ENCODE measurements at regions not wholly inside any gene's neighbourhood (a gene's known extent, or its start where the extent isn't known, plus 50 kb on each side); places are given as distances from the start of the nearest gene placed in this dataset.

DNA sequence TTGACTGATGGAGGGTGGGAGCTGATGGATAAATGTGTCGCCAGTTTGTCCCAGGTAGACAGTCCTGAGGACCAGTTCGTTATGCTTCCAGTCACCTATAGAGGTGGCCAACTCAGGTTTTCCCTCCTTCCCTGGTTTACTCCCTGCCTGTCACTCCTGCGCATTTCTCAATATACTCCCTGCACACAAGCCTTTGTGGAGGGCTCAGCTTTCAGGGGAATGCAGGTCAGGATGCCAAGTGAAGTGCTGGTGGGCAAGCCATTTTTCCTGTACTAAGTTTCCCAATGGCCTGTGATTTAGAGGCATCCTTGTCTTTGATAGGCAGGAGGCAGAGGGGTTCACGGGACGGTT, 473.5 kb upstream of the ZMIZ1 start:
- no peak overlapping the region for H3K4me3 ChIP-seq
- TF ChIP-seq, protein P1, sequence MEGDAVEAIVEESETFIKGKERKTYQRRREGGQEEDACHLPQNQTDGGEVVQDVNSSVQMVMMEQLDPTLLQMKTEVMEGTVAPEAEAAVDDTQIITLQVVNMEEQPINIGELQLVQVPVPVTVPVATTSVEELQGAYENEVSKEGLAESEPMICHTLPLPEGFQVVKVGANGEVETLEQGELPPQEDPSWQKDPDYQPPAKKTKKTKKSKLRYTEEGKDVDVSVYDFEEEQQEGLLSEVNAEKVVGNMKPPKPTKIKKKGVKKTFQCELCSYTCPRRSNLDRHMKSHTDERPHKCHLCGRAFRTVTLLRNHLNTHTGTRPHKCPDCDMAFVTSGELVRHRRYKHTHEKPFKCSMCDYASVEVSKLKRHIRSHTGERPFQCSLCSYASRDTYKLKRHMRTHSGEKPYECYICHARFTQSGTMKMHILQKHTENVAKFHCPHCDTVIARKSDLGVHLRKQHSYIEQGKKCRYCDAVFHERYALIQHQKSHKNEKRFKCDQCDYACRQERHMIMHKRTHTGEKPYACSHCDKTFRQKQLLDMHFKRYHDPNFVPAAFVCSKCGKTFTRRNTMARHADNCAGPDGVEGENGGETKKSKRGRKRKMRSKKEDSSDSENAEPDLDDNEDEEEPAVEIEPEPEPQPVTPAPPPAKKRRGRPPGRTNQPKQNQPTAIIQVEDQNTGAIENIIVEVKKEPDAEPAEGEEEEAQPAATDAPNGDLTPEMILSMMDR (IDR thresholded peaks at IDR 0.05), result no peak
- peak; percentile 40 for DNase-seq (ENCODE audit: low spot score)
- no peak overlapping the region for H3K27ac ChIP-seq

DNA sequence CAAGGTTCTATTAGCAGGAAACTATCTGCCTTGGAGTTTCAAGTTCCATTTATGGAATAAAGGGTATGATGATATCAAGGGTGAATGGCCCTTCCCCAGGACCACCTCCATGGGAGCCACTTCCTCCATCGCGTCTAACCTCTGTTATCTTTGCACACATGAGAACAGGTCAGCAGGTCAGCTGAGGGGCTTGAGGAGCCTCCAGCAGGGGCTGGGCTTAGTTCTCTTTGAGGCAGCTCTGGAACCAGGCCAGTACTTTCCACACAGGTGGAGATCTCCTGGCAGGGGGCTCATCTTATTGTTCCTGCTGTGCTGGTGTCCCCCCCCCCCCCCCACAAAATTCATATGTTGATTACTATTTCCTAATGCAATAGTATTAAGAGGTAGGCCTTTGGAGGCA, 472.2 kb upstream of the ZMIZ1 start:
- DNase-seq (ENCODE audit: low spot score), result peak; percentile 12
- H3K4me3 ChIP-seq, result no peak overlapping the region
- H3K27ac ChIP-seq, result no peak overlapping the region
- TF ChIP-seq, protein P1 (IDR thresholded peaks at IDR 0.05), result no peak

DNA sequence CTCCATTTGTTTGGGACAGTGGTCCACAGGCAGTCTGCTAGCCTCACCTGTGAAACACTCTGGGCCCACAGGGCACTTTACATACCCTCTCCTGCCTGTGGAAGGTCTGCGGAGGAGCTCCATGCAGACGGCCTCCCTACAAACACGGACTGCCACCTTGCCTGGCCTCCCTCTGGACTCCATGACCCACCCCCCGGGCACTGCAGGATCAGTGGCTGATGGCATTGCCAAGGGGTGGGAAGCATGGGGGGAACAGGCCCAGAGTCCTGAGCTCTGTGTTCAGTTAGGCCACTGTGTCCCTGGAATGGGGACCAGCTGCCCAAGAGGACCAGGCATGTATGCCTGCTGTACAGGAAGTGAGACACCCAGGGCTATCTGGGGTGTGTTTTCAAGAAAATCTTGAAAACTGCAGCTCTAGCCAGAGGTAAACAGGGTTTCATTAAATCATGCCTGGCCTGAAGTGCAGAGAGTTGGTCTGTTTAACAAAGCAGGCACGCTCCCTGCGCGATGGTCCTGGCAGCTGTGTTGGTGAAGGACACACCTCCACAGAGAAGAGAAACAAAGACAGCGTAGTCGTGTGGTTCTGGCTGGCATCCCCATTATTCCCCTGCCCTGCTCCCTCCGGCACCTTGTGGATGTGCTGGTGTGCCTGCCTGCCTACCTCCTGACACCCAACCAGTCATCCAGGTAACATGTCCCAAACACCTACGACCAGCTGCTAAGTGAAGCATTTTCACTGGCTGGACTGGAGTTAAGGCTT, 470.8 kb upstream of the ZMIZ1 start:
- H3K4me3 ChIP-seq, result no peak overlapping the region
- no peak overlapping the region for H3K27ac ChIP-seq
- peak; percentile 67 for DNase-seq (ENCODE audit: low spot score)
- TF ChIP-seq, protein P1 (IDR thresholded peaks at IDR 0.05), result no peak

DNA sequence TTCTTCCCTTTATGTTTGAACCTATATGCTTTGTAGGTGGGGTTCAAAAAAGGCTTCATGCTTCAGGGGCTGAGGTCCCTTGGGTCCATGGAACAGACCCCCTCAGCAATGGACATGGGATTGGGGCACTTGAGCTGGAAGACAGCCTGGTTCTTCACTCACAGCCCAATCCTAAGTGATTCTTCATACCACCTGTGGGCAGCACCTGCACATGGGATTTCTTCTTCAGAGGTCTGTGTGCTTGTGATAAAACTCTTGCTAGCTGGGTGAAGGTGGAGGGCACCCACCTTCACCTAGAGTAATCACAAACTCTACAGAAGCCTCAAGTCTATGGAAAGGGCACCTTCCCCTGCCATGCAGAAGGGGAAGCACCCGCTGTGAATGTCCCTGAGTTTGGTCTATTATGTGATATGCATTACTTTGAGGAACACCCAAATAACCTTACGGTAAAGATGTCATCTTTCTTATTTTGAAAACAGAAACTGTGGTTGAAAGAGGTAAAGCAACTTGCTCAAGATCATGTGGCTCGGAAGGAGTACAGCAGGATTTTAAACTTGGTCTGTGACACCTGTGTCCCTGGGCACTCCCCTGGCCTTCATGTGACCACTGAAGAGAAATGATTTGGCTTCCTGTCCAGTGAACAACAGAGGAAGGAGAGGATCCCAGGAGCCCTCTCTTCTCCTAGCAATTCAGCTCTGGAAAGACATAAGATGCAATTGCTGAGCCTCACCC, 469.5 kb upstream of the ZMIZ1 start:
- DNase-seq (ENCODE audit: low spot score), result peak; percentile 28
- H3K4me3 ChIP-seq, result no peak overlapping the region
- no peak overlapping the region for H3K27ac ChIP-seq
- TF ChIP-seq, protein P1 (IDR thresholded peaks at IDR 0.05), result no peak

DNA sequence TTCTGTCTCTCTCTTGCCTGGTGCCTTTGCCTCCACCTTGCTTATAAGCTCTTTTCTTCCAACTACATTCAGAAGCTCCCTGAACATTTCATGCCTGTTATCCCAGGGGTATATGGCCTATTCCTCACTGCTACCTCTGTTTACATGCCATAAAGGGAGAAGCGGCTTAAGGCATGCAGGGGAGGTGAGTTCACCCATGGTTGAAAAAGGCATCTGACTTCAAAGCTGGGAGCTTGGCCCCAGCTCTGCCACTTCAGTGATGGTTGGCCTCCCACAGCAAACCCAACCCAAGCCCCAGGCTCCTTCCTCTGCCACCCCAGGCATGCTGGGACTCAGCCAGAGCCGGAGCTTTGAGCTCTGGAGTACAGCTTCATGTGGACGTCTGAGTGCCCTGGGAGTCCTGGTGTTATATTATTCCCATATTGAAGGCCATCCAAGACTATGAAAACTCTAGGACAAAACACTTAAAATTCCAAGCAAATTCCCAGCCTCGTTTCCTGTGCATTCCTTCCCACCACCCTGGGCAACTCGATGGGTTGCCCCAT, 468.6 kb upstream of the ZMIZ1 start:
- peak; percentile 53 for DNase-seq (ENCODE audit: low spot score)
- TF ChIP-seq, protein P1 (IDR thresholded peaks at IDR 0.05), result no peak
- Histone ChIP-seq H3K27ac (no peak overlapping the region), H3K4me3 (no peak overlapping the region)

DNA sequence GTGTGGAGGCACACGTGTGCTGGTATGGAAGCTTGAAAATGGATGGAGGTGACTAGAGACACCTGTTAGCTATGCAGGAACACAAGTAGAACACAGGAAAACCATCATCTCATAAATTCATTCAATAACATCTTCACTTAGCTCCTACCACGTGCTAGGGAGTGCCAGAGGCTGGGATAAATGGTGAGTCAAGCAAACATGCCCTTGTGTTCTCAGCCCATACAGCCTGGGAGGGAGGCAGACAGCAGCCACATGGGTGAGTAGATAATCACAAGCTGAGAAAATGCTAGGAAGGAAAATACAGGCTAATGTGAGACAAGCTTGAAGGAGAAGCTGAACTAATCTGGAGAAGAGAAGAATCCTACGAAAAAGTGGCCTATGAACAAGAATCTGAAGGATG, 468.0 kb upstream of the ZMIZ1 start:
- Histone ChIP-seq H3K4me3 (no peak overlapping the region), H3K27ac (no peak overlapping the region)
- TF ChIP-seq, protein P1 (IDR thresholded peaks at IDR 0.05), result no peak
- DNase-seq (ENCODE audit: low spot score), result peak; percentile 17

Data from coronary artery (tissue), 2 donors.